Trophoblast cell (in vitro differentiated cells and primary cell): ENCODE measurements at regions not wholly inside any gene's neighbourhood (a gene's known extent, or its start where the extent isn't known, plus 50 kb on each side); places are given as distances from the start of the nearest gene placed in this dataset.

Experiments used
- DNase-seq, 2 donors: peaks; one replicate each; pipeline ENCODE4 v3.0.0-alpha.2; 2016
- H2AFZ ChIP-seq: 2 replicates; pipeline ENCODE4 v1.6.1; 2013; ENCODE audit warnings: low read length, moderate library complexity, mild to moderate bottlenecking; ENCODE audit not compliant: insufficient read depth, poor library complexity
- H2AK5ac ChIP-seq: 2 replicates; pipeline ENCODE4 v1.6.1; 2013; ENCODE audit warnings: mild to moderate bottlenecking, low read length
- H2BK120ac ChIP-seq: 2 replicates; pipeline ENCODE4 v1.6.1; 2013; ENCODE audit warnings: low read length, mild to moderate bottlenecking, moderate library complexity; ENCODE audit not compliant: insufficient read depth, poor library complexity
- H2BK12ac ChIP-seq: 2 replicates; pipeline ENCODE4 v1.6.1; 2013; ENCODE audit warnings: mild to moderate bottlenecking, low read length, moderate library complexity
- H2BK5ac ChIP-seq: 2 replicates; pipeline ENCODE4 v1.6.1; 2013; ENCODE audit warnings: low read length, low read depth, moderate library complexity, mild to moderate bottlenecking; ENCODE audit not compliant: poor library complexity
- H3K14ac ChIP-seq: 2 replicates; pipeline ENCODE4 v1.6.1; 2013; ENCODE audit warnings: mild to moderate bottlenecking, low read length
- H3K18ac ChIP-seq: 2 replicates; pipeline ENCODE4 v1.6.1; 2013; ENCODE audit warnings: mild to moderate bottlenecking, low read length
- H3K23ac ChIP-seq: 2 replicates; pipeline ENCODE4 v1.6.1; 2013; ENCODE audit warnings: low read length
- H3K27ac ChIP-seq: 2 replicates; pipeline ENCODE4 v1.5.1; 2013; ENCODE audit warnings: low read depth, mild to moderate bottlenecking, inconsistent platforms, low read length, moderate library complexity
- H3K27me3 ChIP-seq: 2 replicates; pipeline ENCODE4 v1.6.1; 2013; ENCODE audit warnings: inconsistent platforms, mild to moderate bottlenecking, low read length, moderate library complexity; ENCODE audit not compliant: insufficient read depth
- H3K36me3 ChIP-seq, 2 experiments: 1 replicate in 1 of 2; 2 replicates in 1 of 2; pipeline ENCODE4 v1.6.1; 2013; ENCODE audit warnings: low read length in 2 of 2, mild to moderate bottlenecking in 2 of 2, moderate library complexity in 1 of 2; ENCODE audit not compliant: insufficient read depth in 2 of 2, control insufficient read depth in 1 of 2
- H3K4ac ChIP-seq: 2 replicates; pipeline ENCODE4 v1.6.1; 2013; ENCODE audit warnings: low read depth, mild to moderate bottlenecking, low read length, moderate library complexity
- H3K4me1 ChIP-seq, 2 experiments: 1 replicate in 1 of 2; 2 replicates in 1 of 2; pipeline ENCODE4 v1.6.1; 2013; ENCODE audit warnings: low read length in 2 of 2, mild to moderate bottlenecking in 2 of 2, moderate library complexity in 1 of 2; ENCODE audit not compliant: insufficient read depth in 2 of 2, control insufficient read depth in 1 of 2
- H3K4me2 ChIP-seq: 2 replicates; pipeline ENCODE4 v1.6.1; 2013; ENCODE audit warnings: inconsistent platforms, mild to moderate bottlenecking, low read length, moderate library complexity
- H3K4me3 ChIP-seq: 2 replicates; pipeline ENCODE4 v1.5.1; 2013; ENCODE audit warnings: mild to moderate bottlenecking, low read depth, low read length, inconsistent platforms
- H3K79me1 ChIP-seq: one replicate; pipeline ENCODE4 v1.6.1; 2013; ENCODE audit warnings: low read length
- H3K79me2 ChIP-seq: 2 replicates; pipeline ENCODE4 v1.6.1; 2013; ENCODE audit warnings: low read length, mild to moderate bottlenecking; ENCODE audit not compliant: control insufficient read depth, insufficient read depth, poor library complexity
- H3K9ac ChIP-seq: 2 replicates; pipeline ENCODE4 v1.6.1; 2013; ENCODE audit warnings: mild to moderate bottlenecking, low read length
- H3K9me3 ChIP-seq: 2 replicates; pipeline ENCODE4 v1.6.1; 2013; ENCODE audit warnings: low read depth, mild to moderate bottlenecking, control low read depth, inconsistent platforms, low read length; ENCODE audit not compliant: insufficient read depth
- H4K12ac ChIP-seq: 2 replicates; pipeline ENCODE4 v1.6.1; 2013; ENCODE audit warnings: low read depth, mild to moderate bottlenecking, low read length, moderate library complexity
- H4K8ac ChIP-seq: 2 replicates; pipeline ENCODE4 v1.6.1; 2013; ENCODE audit warnings: low read depth, mild to moderate bottlenecking, low read length, moderate library complexity
- H4K91ac ChIP-seq: one replicate; pipeline ENCODE4 v1.6.1; 2013; ENCODE audit warnings: low read depth, mild to moderate bottlenecking, low read length, moderate library complexity
- WGBS: extraction: QIAGEN DNeasy Blood & Tissue Kit; methylation state at CpG from one replicate; pipeline ENCODE4 v1.1.7; 2013; ENCODE audit warnings: missing lambda C conversion rate; ENCODE audit not compliant: insufficient read length, insufficient coverage; ENCODE audit errors: extremely low coverage; 5-methylcytosine and 5-hydroxymethylcytosine counted together

GRCh38 chr6:121649951-121650350, 214.5 kb downstream of the GJA1 start:
- Histone ChIP-seq H2BK12ac (no peak overlapping the region), H3K9ac (no peak overlapping the region), H3K9me3 (no peaks in the 10 kb centered on the region), H3K4ac (no peak overlapping the region), H3K4me1 (no peaks in the 10 kb centered on the region), H2AK5ac (no peak overlapping the region), H3K18ac (no peak overlapping the region), H2AFZ (no peak overlapping the region), H4K91ac (no peak overlapping the region), H3K79me2 (no peaks in the 10 kb centered on the region), H2BK120ac (no peak overlapping the region), H3K27ac (no peak overlapping the region), H4K8ac (no peak overlapping the region), H3K23ac (no peak overlapping the region), H3K27me3 (no peaks in the 10 kb centered on the region), H2BK5ac (no peak overlapping the region), H3K4me2 (no peak overlapping the region), H3K14ac (no peak overlapping the region), H3K79me1 (no peaks in the 10 kb centered on the region), H4K12ac (no peak overlapping the region), H3K4me3 (no peak overlapping the region), H3K36me3 (no peaks in the 10 kb centered on the region)
- WGBS: no CpG with 5 or more reads among the region's 2 CpGs
- no peak for DNase-seq

GRCh38 chr6:121651420-121651819, 216.0 kb downstream of the GJA1 start:
- no peaks in the 10 kb centered on the region for H3K79me1 ChIP-seq
- H2AFZ ChIP-seq: no peak overlapping the region
- H4K91ac ChIP-seq: no peak overlapping the region
- no peak overlapping the region for H3K27ac ChIP-seq
- DNase-seq: no peak
- H3K23ac ChIP-seq: no peak overlapping the region
- no peak overlapping the region for H3K4me3 ChIP-seq
- H4K12ac ChIP-seq: no peak overlapping the region
- H3K14ac ChIP-seq: no peak overlapping the region
- H3K4me2 ChIP-seq: no peak overlapping the region
- H3K79me2 ChIP-seq: no peaks in the 10 kb centered on the region
- H3K9ac ChIP-seq: no peak overlapping the region
- WGBS: no CpG with 5 or more reads among the region's 1 CpG
- no peaks in the 10 kb centered on the region for H3K4me1 ChIP-seq
- no peaks in the 10 kb centered on the region for H3K27me3 ChIP-seq
- no peak overlapping the region for H4K8ac ChIP-seq
- no peak overlapping the region for H2BK5ac ChIP-seq
- H3K9me3 ChIP-seq: no peaks in the 10 kb centered on the region
- no peak overlapping the region for H3K18ac ChIP-seq
- no peaks in the 10 kb centered on the region for H3K36me3 ChIP-seq
- H3K4ac ChIP-seq: no peak overlapping the region
- H2BK12ac ChIP-seq: no peak overlapping the region
- H2BK120ac ChIP-seq: no peak overlapping the region
- H2AK5ac ChIP-seq: no peak overlapping the region

GRCh38 chr6:121652223-121652622, 216.8 kb downstream of the GJA1 start:
- Histone ChIP-seq H4K8ac (no peak overlapping the region), H2BK12ac (no peak overlapping the region), H3K27me3 (no peaks in the 10 kb centered on the region), H3K9ac (no peak overlapping the region), H3K4me3 (no peak overlapping the region), H2BK5ac (no peak overlapping the region), H4K91ac (no peak overlapping the region), H4K12ac (no peak overlapping the region), H3K27ac (no peak overlapping the region), H3K14ac (no peak overlapping the region), H3K18ac (no peak overlapping the region), H3K4ac (no peak overlapping the region), H3K79me2 (no peaks in the 10 kb centered on the region), H2BK120ac (no peak overlapping the region), H3K23ac (no peak overlapping the region), H3K4me2 (no peak overlapping the region), H3K36me3 (no peaks in the 10 kb centered on the region), H2AK5ac (no peak overlapping the region), H3K4me1 (no peaks in the 10 kb centered on the region), H2AFZ (no peak overlapping the region), H3K79me1 (no peaks in the 10 kb centered on the region), H3K9me3 (no peaks in the 10 kb centered on the region)
- WGBS: no CpG with 5 or more reads among the region's 5 CpGs
- DNase-seq: no peak

GRCh38 chr6:121652726-121653623, 217.5 kb downstream of the GJA1 start:
- no peak overlapping the region for H3K23ac ChIP-seq
- no peak overlapping the region for H2BK5ac ChIP-seq
- no peak overlapping the region for H3K18ac ChIP-seq
- H3K4me3 ChIP-seq: no peak overlapping the region
- no peak overlapping the region for H3K9ac ChIP-seq
- no peak overlapping the region for H4K12ac ChIP-seq
- no peak overlapping the region for H3K14ac ChIP-seq
- H2BK12ac ChIP-seq: no peak overlapping the region
- no peaks in the 10 kb centered on the region for H3K79me1 ChIP-seq
- WGBS: no CpG with 5 or more reads among the region's 7 CpGs
- no peak overlapping the region for H4K8ac ChIP-seq
- H3K27ac ChIP-seq: no peak overlapping the region
- DNase-seq: peak; percentile 41 to 80
- H3K4me1 ChIP-seq: no peaks in the 10 kb centered on the region
- H3K27me3 ChIP-seq: no peaks in the 10 kb centered on the region
- H4K91ac ChIP-seq: no peak overlapping the region
- H2AFZ ChIP-seq: no peak overlapping the region
- H3K36me3 ChIP-seq: no peaks in the 10 kb centered on the region
- H2BK120ac ChIP-seq: no peak overlapping the region
- no peak overlapping the region for H3K4ac ChIP-seq
- no peak overlapping the region for H2AK5ac ChIP-seq
- H3K79me2 ChIP-seq: no peaks in the 10 kb centered on the region
- no peak overlapping the region for H3K4me2 ChIP-seq
- no peaks in the 10 kb centered on the region for H3K9me3 ChIP-seq
